ENCODE measurements at regions not wholly inside any gene's neighbourhood (a gene's known extent, or its start where the extent isn't known, plus 50 kb on each side); places are given as distances from the start of the nearest gene placed in this dataset.

- no peak for DNase-seq
These were observed 345.2 kb downstream of the USP25 start for GRCh38 chr21:16074950-16075489.

GRCh38 chr21:16075649-16076282 is 346.0 kb downstream of the USP25 start:
- DNase-seq, result no peak

- DNase-seq, result no peak
These were observed 346.7 kb downstream of the USP25 start for GRCh38 chr21:16076465-16076864.

GRCh38 chr21:16078382-16078781 is 348.6 kb downstream of the USP25 start:
- DNase-seq, result no peak

GRCh38 chr21:16079830-16080229 is 350.0 kb downstream of the USP25 start:
- DNase-seq, result no peak

- DNase-seq, result no peak
These were observed 351.5 kb downstream of the USP25 start for GRCh38 chr21:16081304-16081703.

- DNase-seq, result no peak
These were observed 352.4 kb downstream of the USP25 start for GRCh38 chr21:16082038-16082816.

GRCh38 chr21:16084776-16085364 is 355.1 kb downstream of the USP25 start:
- no peak for DNase-seq

GRCh38 chr21:16085421-16085820 is 355.6 kb downstream of the USP25 start:
- no peak for DNase-seq

GRCh38 chr21:16086121-16086520 is 356.3 kb downstream of the USP25 start:
- DNase-seq, result no peak

GRCh38 chr21:16086936-16087335 is 357.2 kb downstream of the USP25 start:
- DNase-seq, result no peak

- DNase-seq, result no peak
These were observed 357.7 kb downstream of the USP25 start for GRCh38 chr21:16087523-16087922.

- no peak for DNase-seq
These were observed 358.3 kb downstream of the USP25 start for GRCh38 chr21:16088056-16088455.

- DNase-seq, result no peak
These were observed 365.2 kb downstream of the USP25 start for GRCh38 chr21:16095005-16095404.

GRCh38 chr21:16096988-16097387 is 367.2 kb downstream of the USP25 start:
- DNase-seq, result no peak

GRCh38 chr21:16102113-16102512 is 372.3 kb downstream of the USP25 start:
- no peak for DNase-seq

- no peak for DNase-seq
These were observed 378.8 kb downstream of the USP25 start for GRCh38 chr21:16108561-16109075.

- DNase-seq, result no peak
These were observed 383.4 kb downstream of the USP25 start for GRCh38 chr21:16113052-16113715.

GRCh38 chr21:16115461-16115860 is 385.7 kb downstream of the USP25 start:
- no peak for DNase-seq

GRCh38 chr21:16116069-16116468 is 386.3 kb downstream of the USP25 start:
- no peak for DNase-seq

- no peak for DNase-seq
These were observed 387.0 kb downstream of the USP25 start for GRCh38 chr21:16116798-16117197.

GRCh38 chr21:16117331-16117730 is 387.5 kb downstream of the USP25 start:
- DNase-seq, result no peak

Measured in stimulated activated naive CD4-positive, alpha-beta T cell (primary cell).